RWPE2 (cell line): ENCODE measurements at regions not wholly inside any gene's neighbourhood (a gene's known extent, or its start where the extent isn't known, plus 50 kb on each side); places are given as distances from the start of the nearest gene placed in this dataset.

Experiments
- ATAC-seq: fragments of 200-7000 bp; cut with Tn5 transposase; 3 replicates; pipeline ENCODE4 v1.9.1; 2021; ENCODE audit warnings: low read depth
- DNase-seq: peaks from one replicate; pipeline ENCODE4 v3.0.0-alpha.2; 2020; ENCODE audit warnings: low spot score
- H3K27ac ChIP-seq: fragments of 450-650 bp; 2 replicates; pipeline ENCODE4 v1.5.1; 2017; ENCODE audit warnings: mild to moderate bottlenecking; ENCODE audit not compliant: poor library complexity, severe bottlenecking
- H3K27me3 ChIP-seq: fragments of 250-450 bp; sonication (Bioruptor Pico); 2 replicates; pipeline ENCODE4 v1.5.1; 2021; ENCODE audit warnings: mild to moderate bottlenecking, moderate library complexity; ENCODE audit not compliant: insufficient read depth, poor library complexity, severe bottlenecking
- H3K36me3 ChIP-seq: fragments of 250-450 bp; sonication (Bioruptor Pico); 2 replicates; pipeline ENCODE4 v1.5.1; 2020; ENCODE audit warnings: low read depth, mild to moderate bottlenecking, moderate library complexity
- H3K4me1 ChIP-seq: fragments of 250-450 bp; sonication (Bioruptor Pico); 2 replicates; pipeline ENCODE4 v1.5.1; 2021; ENCODE audit warnings: mild to moderate bottlenecking, moderate library complexity; ENCODE audit not compliant: insufficient read depth, poor library complexity, severe bottlenecking
- H3K4me3 ChIP-seq: fragments of 250-450 bp; sonication (Bioruptor Pico); 2 replicates; pipeline ENCODE4 v1.5.1; 2021; ENCODE audit warnings: mild to moderate bottlenecking, moderate library complexity; ENCODE audit not compliant: severe bottlenecking
- H3K9me3 ChIP-seq: fragments of 250-450 bp; sonication (Bioruptor Pico); 2 replicates; pipeline ENCODE4 v1.5.1; 2021; ENCODE audit warnings: mild to moderate bottlenecking, moderate library complexity; ENCODE audit not compliant: severe bottlenecking
- TF ChIP-seq, protein P1 (sequence below): fragments of 450-650 bp; IDR thresholded peaks from one replicate; pipeline ENCODE4 v1.5.1; 2017; ENCODE audit warnings: mild to moderate bottlenecking, moderate library complexity; ENCODE audit not compliant: poor library complexity, severe bottlenecking

DNA sequence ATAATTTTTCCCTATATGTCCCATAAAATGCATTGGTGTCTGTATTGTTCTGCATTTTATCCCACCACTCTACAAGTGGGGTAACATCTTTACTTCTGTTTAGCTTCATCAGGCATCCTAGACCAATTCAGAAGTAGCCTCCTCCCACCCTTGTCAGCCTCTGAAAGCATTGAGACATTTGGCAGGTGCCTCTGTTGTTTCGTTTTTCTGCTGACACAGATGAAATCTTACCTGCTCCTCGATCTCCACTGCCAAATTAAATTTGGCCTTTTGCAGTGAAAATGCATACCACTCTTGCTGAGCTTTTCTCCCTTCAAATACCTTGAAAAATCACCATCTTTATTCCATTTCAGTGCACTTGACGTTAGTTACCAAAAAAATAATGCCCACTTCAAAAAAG lies 83.5 kb upstream of the STARD13 start:
- TF ChIP-seq, protein P1, sequence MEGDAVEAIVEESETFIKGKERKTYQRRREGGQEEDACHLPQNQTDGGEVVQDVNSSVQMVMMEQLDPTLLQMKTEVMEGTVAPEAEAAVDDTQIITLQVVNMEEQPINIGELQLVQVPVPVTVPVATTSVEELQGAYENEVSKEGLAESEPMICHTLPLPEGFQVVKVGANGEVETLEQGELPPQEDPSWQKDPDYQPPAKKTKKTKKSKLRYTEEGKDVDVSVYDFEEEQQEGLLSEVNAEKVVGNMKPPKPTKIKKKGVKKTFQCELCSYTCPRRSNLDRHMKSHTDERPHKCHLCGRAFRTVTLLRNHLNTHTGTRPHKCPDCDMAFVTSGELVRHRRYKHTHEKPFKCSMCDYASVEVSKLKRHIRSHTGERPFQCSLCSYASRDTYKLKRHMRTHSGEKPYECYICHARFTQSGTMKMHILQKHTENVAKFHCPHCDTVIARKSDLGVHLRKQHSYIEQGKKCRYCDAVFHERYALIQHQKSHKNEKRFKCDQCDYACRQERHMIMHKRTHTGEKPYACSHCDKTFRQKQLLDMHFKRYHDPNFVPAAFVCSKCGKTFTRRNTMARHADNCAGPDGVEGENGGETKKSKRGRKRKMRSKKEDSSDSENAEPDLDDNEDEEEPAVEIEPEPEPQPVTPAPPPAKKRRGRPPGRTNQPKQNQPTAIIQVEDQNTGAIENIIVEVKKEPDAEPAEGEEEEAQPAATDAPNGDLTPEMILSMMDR, result no peak
- no peak for ATAC-seq

DNA sequence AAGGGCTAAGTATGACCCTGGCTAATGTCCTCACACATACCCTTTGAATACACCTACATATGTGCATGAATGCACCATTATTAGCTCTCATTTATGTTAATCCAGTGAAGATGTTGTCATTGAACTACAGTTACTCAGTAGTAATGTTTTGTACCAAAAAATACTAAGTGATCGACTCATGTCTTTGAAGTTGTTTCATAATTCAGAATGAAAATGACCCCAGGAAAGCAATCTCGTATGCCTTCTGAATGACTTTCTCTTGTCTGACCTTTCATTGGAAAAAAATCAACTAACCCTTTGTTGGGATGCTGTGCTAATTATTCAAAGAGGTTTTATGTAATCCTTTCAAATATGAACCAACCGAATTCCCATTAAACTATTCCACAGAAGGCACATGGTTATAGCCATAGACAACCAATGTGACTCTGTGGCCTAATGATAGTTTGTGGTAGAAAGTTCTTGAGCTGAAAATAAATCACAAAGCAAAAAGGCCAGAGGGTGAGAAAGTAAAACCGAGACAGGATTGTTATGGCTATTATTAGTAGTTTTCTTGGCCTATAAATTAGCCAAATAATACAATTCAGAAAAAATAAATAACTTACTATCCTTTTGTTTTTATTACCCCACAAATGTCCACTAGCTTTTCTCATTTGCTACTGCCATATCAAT lies 86.8 kb upstream of the STARD13 start:
- Histone ChIP-seq H3K27ac (no peak overlapping the region), H3K4me3 (no peak overlapping the region), H3K4me1 (no peaks in the 10 kb centered on the region), H3K36me3 (no peaks in the 10 kb centered on the region), H3K9me3 (no peaks in the 10 kb centered on the region), H3K27me3 (no peaks in the 10 kb centered on the region)
- TF ChIP-seq, protein P1, result no peak
- ATAC-seq (no peak), DNase-seq (no peak)

More for the DNA sequence above, 83.5 kb upstream of the STARD13 start:
- no peak for DNase-seq
- H3K4me1 ChIP-seq, result no peaks in the 10 kb centered on the region
- H3K9me3 ChIP-seq, result no peaks in the 10 kb centered on the region
- no peak overlapping the region for H3K27ac ChIP-seq
- H3K36me3 ChIP-seq, result no peaks in the 10 kb centered on the region
- no peaks in the 10 kb centered on the region for H3K27me3 ChIP-seq
- H3K4me3 ChIP-seq, result no peak overlapping the region

DNA sequence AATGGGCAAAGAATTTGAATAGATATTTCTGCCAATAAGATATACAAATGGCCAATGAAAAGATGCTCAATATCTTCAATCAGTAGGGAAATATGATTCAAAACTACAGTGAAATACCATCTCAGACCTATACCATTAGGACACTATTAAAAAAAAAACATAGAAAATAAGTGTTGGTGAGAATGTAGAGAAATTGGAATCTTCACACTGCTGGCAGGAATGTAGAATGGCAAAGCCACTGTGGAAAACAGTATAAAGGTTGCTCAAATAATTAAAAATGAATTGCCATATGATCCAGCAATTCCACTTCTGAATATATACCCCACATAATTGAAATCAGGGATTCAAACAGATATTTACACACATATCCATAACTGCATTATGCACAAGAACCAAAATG lies 88.1 kb upstream of the STARD13 start:
- ATAC-seq (no peak), DNase-seq (no peak)
- H3K27me3 ChIP-seq, result no peaks in the 10 kb centered on the region
- no peaks in the 10 kb centered on the region for H3K4me1 ChIP-seq
- H3K27ac ChIP-seq, result no peak overlapping the region
- no peak overlapping the region for H3K4me3 ChIP-seq
- no peaks in the 10 kb centered on the region for H3K36me3 ChIP-seq
- TF ChIP-seq, protein P1, result no peak
- H3K9me3 ChIP-seq, result no peaks in the 10 kb centered on the region

DNA sequence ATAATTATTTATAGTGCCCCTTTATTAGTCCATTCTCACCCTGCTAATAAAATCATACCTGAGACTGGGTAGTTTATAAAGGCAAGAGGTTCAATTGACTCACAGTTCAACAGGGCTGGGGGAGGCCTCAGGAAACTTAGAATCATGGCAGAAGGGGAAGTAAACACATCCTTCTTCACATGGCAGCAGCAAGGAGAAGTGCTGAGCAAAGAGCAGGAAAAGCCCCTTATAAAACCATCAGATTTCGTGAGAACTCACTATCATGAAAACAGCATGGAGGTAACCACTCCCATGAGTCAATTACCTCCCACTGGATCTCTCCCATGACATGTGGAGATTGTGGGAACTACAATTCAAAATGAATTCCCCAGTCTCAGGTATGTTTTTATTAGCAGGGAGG lies 89.9 kb upstream of the STARD13 start:
- no peak overlapping the region for H3K4me3 ChIP-seq
- no peak for DNase-seq
- H3K27me3 ChIP-seq, result no peaks in the 10 kb centered on the region
- H3K9me3 ChIP-seq, result no peaks in the 10 kb centered on the region
- no peak overlapping the region for H3K27ac ChIP-seq
- H3K4me1 ChIP-seq, result no peaks in the 10 kb centered on the region
- no peak for ATAC-seq
- no peaks in the 10 kb centered on the region for H3K36me3 ChIP-seq
- TF ChIP-seq, protein P1, result no peak

DNA sequence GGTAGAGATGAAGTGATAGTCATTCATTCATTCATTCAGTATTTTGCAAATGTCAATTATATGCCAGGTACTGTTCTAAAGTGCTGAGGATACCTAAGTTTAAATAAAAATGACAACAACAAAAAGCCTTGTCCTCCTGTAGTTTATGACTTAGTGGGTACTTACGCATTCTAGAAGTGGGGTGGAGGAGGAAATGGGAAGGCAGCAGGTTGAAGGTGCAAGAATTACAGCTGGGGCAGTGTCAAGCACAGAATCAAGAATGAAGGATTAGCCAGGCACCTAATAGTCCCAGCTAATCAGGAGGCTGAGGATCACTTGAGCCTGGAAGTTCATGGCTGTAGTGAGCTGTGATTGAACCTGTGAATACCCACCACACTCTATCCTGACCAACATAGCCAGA lies 90.7 kb upstream of the STARD13 start:
- H3K36me3 ChIP-seq, result no peaks in the 10 kb centered on the region
- no peaks in the 10 kb centered on the region for H3K9me3 ChIP-seq
- TF ChIP-seq, protein P1, result no peak
- no peaks in the 10 kb centered on the region for H3K4me1 ChIP-seq
- no peak overlapping the region for H3K4me3 ChIP-seq
- DNase-seq (no peak), ATAC-seq (no peak)
- H3K27me3 ChIP-seq, result no peaks in the 10 kb centered on the region
- H3K27ac ChIP-seq, result no peak overlapping the region
